MM.1S (cell line): ENCODE measurements at regions not wholly inside any gene's neighbourhood (a gene's known extent, or its start where the extent isn't known, plus 50 kb on each side); places are given as distances from the start of the nearest gene placed in this dataset.

Experiments
- CTCF ChIP-seq: fragments of 300-600 bp; sonication (generic); IDR thresholded peaks from 2 replicates; pipeline ENCODE4 v1.5.1; 2016; ENCODE audit warnings: antibody characterized with exemption, low read length, mixed read lengths
- EZH2 ChIP-seq: fragments of 300-600 bp; sonication (generic); optimal IDR thresholded peaks from 2 replicates; pipeline ENCODE3; 2017; ENCODE audit warnings: low read depth, mild to moderate bottlenecking, antibody characterized with exemption, low read length, mixed read lengths
- EZH2phosphoT487 ChIP-seq: fragments of 300-600 bp; sonication (generic); IDR thresholded peaks from 2 replicates; pipeline ENCODE4 v1.6.1; 2018; ENCODE audit warnings: antibody characterized with exemption, low read length

- TF ChIP-seq CTCF = no peak
- TF ChIP-seq EZH2 = no peak
- no peak for TF ChIP-seq EZH2phosphoT487
Observed at GRCh38 chr17:71252436-71252835, 868.4 kb upstream of the SOX9 start.
